HCT116 (cell line): ENCODE measurements at regions not wholly inside any gene's neighbourhood (a gene's known extent, or its start where the extent isn't known, plus 50 kb on each side); places are given as distances from the start of the nearest gene placed in this dataset.

Source experiments
- ATAC-seq: fragments of 200-7000 bp; cut with Tn5 transposase; 2 replicates; pipeline ENCODE4 v1.9.1; 2020; ENCODE audit warnings: mild to moderate bottlenecking, moderate library complexity
- BruUV-seq: library from RNA; stranded (reverse); fragments of 400-500 nt; replicated peaks from 2 replicates; lab custom pipeline; 2021; lab: Mats Ljungman, UMichigan
- CTCF ChIA-PET: fragments of 300-600 bp; sonication (Branson Sonifier 250); formaldehyde crosslinking; loops from one replicate; lab custom pipeline; 2021; ENCODE audit warnings: antibody characterized with exemption; lab: Charles Lee
- POLR2A ChIA-PET: fragments of 300-600, 350-600 bp; sonication (Branson Sonifier 250); formaldehyde crosslinking; loops from one replicate; lab custom pipeline; 2021; ENCODE audit warnings: antibody characterized with exemption; lab: Charles Lee
- RAD21 ChIA-PET, 2 experiments: fragments of 300-600 bp; sonication (Branson Sonifier 250); formaldehyde crosslinking; loops; one replicate each; lab custom pipeline; 2023; ENCODE audit warnings: low total read pairs in 2 of 2; ENCODE audit not compliant: uncharacterized antibody in 2 of 2, unreplicated experiment in 2 of 2, low non-redundant PET in 1 of 2; lab: Charles Lee
- DNase-seq: peaks from one replicate; pipeline ENCODE4 v3.0.0-alpha.2; 2010; ENCODE audit warnings: low read depth, low spot score
- H2AFZ ChIP-seq: fragments of 200-600 bp; shearing (Covaris generic), sonication (generic); 2 replicates; pipeline ENCODE4 v1.6.1; 2017; ENCODE audit warnings: low read depth, mixed run types, mixed read lengths, antibody characterized with exemption, low read length; ENCODE audit not compliant: poor library complexity, severe bottlenecking
- H3K27ac ChIP-seq: 2 replicates; pipeline ENCODE4 v1.5.1; 2012; ENCODE audit warnings: low read depth, low read length
- H3K27me3 ChIP-seq: fragments of 200-600 bp; sonication (generic); 2 replicates; pipeline ENCODE4 v1.6.1; 2016; ENCODE audit warnings: mixed run types, low read length, mixed read lengths; ENCODE audit not compliant: insufficient read depth
- H3K36me3 ChIP-seq, 2 experiments: fragments of 200-500 bp in 1 of 2; fragments of 200-600 bp in 1 of 2; sonication (Bioruptor generic) in 1 of 2; sonication (generic) in 1 of 2; 2 replicates each; pipeline versions ENCODE4 v1.5.1 to v1.6.1; 2014 to 2016; ENCODE audit warnings: low read length in 2 of 2, inconsistent platforms in 1 of 2, mixed read lengths in 1 of 2, mixed run types in 1 of 2; ENCODE audit not compliant: insufficient read depth in 2 of 2, control insufficient read depth in 1 of 2
- H3K4me1 ChIP-seq, 2 experiments: fragments of 200-600 bp in 1 of 2; sonication (generic) in 1 of 2; 2 replicates each; pipeline versions ENCODE4 v1.5.1 to v1.6.1; 2012 to 2017; ENCODE audit warnings: low read length in 2 of 2, inconsistent platforms in 1 of 2, mild to moderate bottlenecking in 1 of 2, mixed read lengths in 1 of 2, mixed run types in 1 of 2, moderate library complexity in 1 of 2; ENCODE audit not compliant: insufficient read depth in 2 of 2, control insufficient read depth in 1 of 2
- H3K4me2 ChIP-seq: fragments of 200-600 bp; sonication (generic); 2 replicates; pipeline ENCODE4 v1.6.1; 2017; ENCODE audit warnings: mixed run types, low read length, mixed read lengths
- H3K4me3 ChIP-seq, 2 experiments: fragments of 200-600 bp in 1 of 2; sonication (generic) in 1 of 2; replicated peaks in 1 of 2; 2 replicates each; pipeline ENCODE4 v1.5.1; 2011 to 2016; ENCODE audit warnings: low read length in 2 of 2, control low read depth in 1 of 2, low read depth in 1 of 2, mild to moderate bottlenecking in 1 of 2, mixed read lengths in 1 of 2, mixed run types in 1 of 2
- H3K79me2 ChIP-seq: fragments of 200-600 bp; sonication (generic); 2 replicates; pipeline ENCODE4 v1.6.1; 2017; ENCODE audit warnings: mild to moderate bottlenecking, mixed run types, low read length, moderate library complexity, mixed read lengths; ENCODE audit not compliant: insufficient read depth
- H3K9ac ChIP-seq: fragments of 200-600 bp; sonication (generic); 2 replicates; pipeline ENCODE4 v1.6.1; 2016; ENCODE audit warnings: low read length, mixed read lengths
- H3K9me2 ChIP-seq: fragments of 200-600 bp; sonication (generic), shearing (Covaris generic); 2 replicates; pipeline ENCODE4 v1.6.1; 2017; ENCODE audit warnings: mixed run types, mild to moderate bottlenecking, moderate library complexity; ENCODE audit not compliant: insufficient read depth
- H3K9me3 ChIP-seq, 2 experiments: fragments of 200-500 bp in 1 of 2; fragments of 200-600 bp in 1 of 2; sonication (Bioruptor generic) in 1 of 2; sonication (generic) in 1 of 2; 2 replicates each; pipeline ENCODE4 v1.6.1; 2014 to 2017; ENCODE audit warnings: low read length in 2 of 2, mixed read lengths in 2 of 2, inconsistent platforms in 1 of 2, low read depth in 1 of 2, mild to moderate bottlenecking in 1 of 2, mixed run types in 1 of 2, moderate library complexity in 1 of 2; ENCODE audit not compliant: control insufficient read depth in 1 of 2, insufficient read depth in 1 of 2
- H4K20me1 ChIP-seq: fragments of 200-600 bp; sonication (generic), shearing (Covaris generic); 2 replicates; pipeline ENCODE4 v1.6.1; 2017; ENCODE audit warnings: mixed run types, mild to moderate bottlenecking, moderate library complexity; ENCODE audit not compliant: insufficient read depth
- ATF3 ChIP-seq: IDR thresholded peaks from 2 replicates; pipeline ENCODE4 v1.6.1; 2012
- CBX3 ChIP-seq: IDR thresholded peaks from 2 replicates; pipeline ENCODE4 v1.6.1; 2012; ENCODE audit warnings: low read depth
- CEBPB ChIP-seq: IDR thresholded peaks from 2 replicates; pipeline ENCODE4 v1.6.1; 2012; ENCODE audit warnings: low read depth
- EGR1 ChIP-seq: IDR thresholded peaks from 2 replicates; pipeline ENCODE4 v1.6.1; 2012; ENCODE audit warnings: low read depth
- ELF1 ChIP-seq: IDR thresholded peaks from 2 replicates; pipeline ENCODE4 v1.6.1; 2012; ENCODE audit warnings: low read depth, borderline replicate concordance
- EZH2 ChIP-seq: fragments of 200-600 bp; sonication (generic); IDR thresholded peaks from 2 replicates; pipeline ENCODE4 v1.6.1; 2017; ENCODE audit warnings: antibody characterized with exemption, mixed run types
- EZH2phosphoT487 ChIP-seq: fragments of 200-600 bp; IDR thresholded peaks from 2 replicates; pipeline ENCODE4 v1.6.1; 2018; ENCODE audit warnings: antibody characterized with exemption, borderline replicate concordance
- FOSL1 ChIP-seq: IDR thresholded peaks from 2 replicates; pipeline ENCODE4 v1.6.1; 2012; ENCODE audit warnings: low read depth
- JUND ChIP-seq: IDR thresholded peaks from 2 replicates; pipeline ENCODE4 v1.6.1; 2012
- MAX ChIP-seq: IDR thresholded peaks from 2 replicates; pipeline ENCODE4 v1.6.1; 2012
- POLR2A ChIP-seq: IDR thresholded peaks from 2 replicates; pipeline ENCODE4 v1.7.0; 2011; ENCODE audit warnings: borderline replicate concordance; ENCODE audit not compliant: insufficient read depth, insufficient read length; ENCODE audit errors: extremely low read depth
- POLR2AphosphoS5 ChIP-seq: IDR thresholded peaks from 2 replicates; pipeline ENCODE4 v1.6.1; 2011; ENCODE audit warnings: mild to moderate bottlenecking, low read depth, low read length, moderate library complexity
- RAD21 ChIP-seq: IDR thresholded peaks from 2 replicates; pipeline ENCODE4 v1.6.1; 2012; ENCODE audit warnings: low read depth, mild to moderate bottlenecking
- SP1 ChIP-seq: IDR thresholded peaks from 2 replicates; pipeline ENCODE4 v1.6.1; 2012; ENCODE audit warnings: low read depth
- SRF ChIP-seq: IDR thresholded peaks from 2 replicates; pipeline ENCODE4 v1.6.1; 2012; ENCODE audit warnings: low read depth
- TCF7L2 ChIP-seq: IDR thresholded peaks from 2 replicates; pipeline ENCODE4 v1.7.0; 2011; ENCODE audit warnings: borderline replicate concordance, inconsistent platforms; ENCODE audit not compliant: insufficient read depth, insufficient read length; ENCODE audit errors: extremely low read depth
- YY1 ChIP-seq: IDR thresholded peaks from 2 replicates; pipeline ENCODE4 v1.6.1; 2011; ENCODE audit warnings: low read length, low read depth, moderate library complexity, mild to moderate bottlenecking; ENCODE audit not compliant: insufficient replicate concordance; ENCODE audit errors: extremely low read depth
- ZBTB33 ChIP-seq: IDR thresholded peaks from 2 replicates; pipeline ENCODE4 v1.6.1; 2011; ENCODE audit warnings: mild to moderate bottlenecking, low read length, moderate library complexity; ENCODE audit not compliant: insufficient replicate concordance; ENCODE audit errors: extremely low read depth
- ZFX ChIP-seq: fragments of 450-650 bp; IDR thresholded peaks from 2 replicates; pipeline ENCODE4 v1.6.1; 2017
- ZNF274 ChIP-seq: fragments of 200-500 bp; sonication (Bioruptor generic); IDR thresholded peaks from 2 replicates; pipeline ENCODE4 v1.6.1; 2014; ENCODE audit warnings: mild to moderate bottlenecking, low read depth, low read length, inconsistent platforms
- intact Hi-C: fragments of 100-400 bp; cut with micrococcal nuclease; formaldehyde crosslinking; loops from 2 replicates; pipeline ENCODE4 v1.10.0; 2022

GRCh38 chr13:55632402-55632801 lies 1508.3 kb upstream of the PRR20A start (continued):
- TF ChIP-seq TCF7L2: no peak
- TF ChIP-seq FOSL1: no peak
- TF ChIP-seq ATF3: no peak
- TF ChIP-seq POLR2AphosphoS5: no peak
- no peak for TF ChIP-seq SP1
- no peak for TF ChIP-seq JUND
- TF ChIP-seq ZNF274: no peak
- TF ChIP-seq ELF1: no peak
- TF ChIP-seq POLR2A: no peak
- TF ChIP-seq SRF: no peak
- no peak for TF ChIP-seq ZFX
- no peak for TF ChIP-seq YY1

GRCh38 chr13:55649485-55649884 lies 1491.2 kb upstream of the PRR20A start:
- TF ChIP-seq EZH2phosphoT487: no peak
- no peak for TF ChIP-seq CBX3
- no peak for TF ChIP-seq RAD21
- TF ChIP-seq POLR2AphosphoS5: no peak
- no peak for TF ChIP-seq EGR1
- TF ChIP-seq POLR2A: no peak
- TF ChIP-seq EZH2: no peak
- no peak for TF ChIP-seq ATF3
- no peak for TF ChIP-seq JUND
- no peak for TF ChIP-seq CEBPB
- no peak for TF ChIP-seq MAX
- TF ChIP-seq ZBTB33: no peak
- TF ChIP-seq ELF1: no peak
- POLR2A ChIA-PET: no interaction called here
- H3K4me1 ChIP-seq: no peaks in the 10 kb centered on the region
- H3K4me2 ChIP-seq: no peak overlapping the region
- ATAC-seq: no peak
- CTCF ChIA-PET: no interaction called here
- H3K27me3 ChIP-seq: no peaks in the 10 kb centered on the region
- no peak overlapping the region for H3K4me3 ChIP-seq
- RAD21 ChIA-PET: no interaction called here
- H3K79me2 ChIP-seq: no peaks in the 10 kb centered on the region
- H3K9me3 ChIP-seq: 0 out of 4 replicates have a peak, but pooled peaks cover 0 to 3% of the 10 kb centered on the region in 2 experiments
- no peaks in the 10 kb centered on the region for H3K36me3 ChIP-seq
- H2AFZ ChIP-seq: no peak overlapping the region
- no peaks in the 10 kb centered on the region for H4K20me1 ChIP-seq
- intact Hi-C loops: no loop called here
- no TSS peak for BruUV-seq
- no peak for DNase-seq
- no peak overlapping the region for H3K9ac ChIP-seq
- H3K27ac ChIP-seq: no peak overlapping the region
- no peaks in the 10 kb centered on the region for H3K9me2 ChIP-seq
